ENCODE measurements at regions not wholly inside any gene's neighbourhood (a gene's known extent, or its start where the extent isn't known, plus 50 kb on each side); places are given as distances from the start of the nearest gene placed in this dataset.

DNA sequence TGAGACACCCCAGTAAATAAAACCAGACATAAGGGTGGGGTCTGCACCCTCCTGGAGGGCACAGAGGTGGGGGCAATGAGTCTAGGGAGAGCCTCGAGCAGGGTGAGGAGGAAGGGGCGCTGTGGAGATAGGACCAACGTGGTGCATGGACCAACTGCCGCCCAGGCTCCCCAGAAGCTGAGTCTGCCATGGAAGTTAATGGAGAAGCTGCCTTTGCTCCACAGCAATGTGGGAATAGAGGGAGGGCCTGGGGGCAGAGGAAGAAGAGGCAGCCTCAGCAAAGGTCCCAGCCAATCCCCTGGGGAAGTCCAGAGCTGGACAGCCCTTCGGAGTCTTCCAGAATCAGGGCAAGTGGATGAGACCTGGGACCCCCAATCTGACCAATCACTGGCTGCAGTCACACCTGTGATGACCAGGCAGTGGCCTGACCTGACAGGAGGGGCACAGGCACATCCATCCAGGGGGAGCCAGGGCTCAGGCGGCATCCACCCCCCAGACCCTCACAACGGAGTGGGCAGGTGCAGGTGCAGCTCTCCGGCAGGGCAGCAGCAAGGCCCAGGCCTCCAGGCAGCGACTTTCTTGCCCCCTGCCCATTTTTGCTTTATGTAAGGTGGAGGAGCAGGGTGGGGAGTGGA, 242.2 kb upstream of the PPP2R2D start:
- TF ChIP-seq, protein P1, sequence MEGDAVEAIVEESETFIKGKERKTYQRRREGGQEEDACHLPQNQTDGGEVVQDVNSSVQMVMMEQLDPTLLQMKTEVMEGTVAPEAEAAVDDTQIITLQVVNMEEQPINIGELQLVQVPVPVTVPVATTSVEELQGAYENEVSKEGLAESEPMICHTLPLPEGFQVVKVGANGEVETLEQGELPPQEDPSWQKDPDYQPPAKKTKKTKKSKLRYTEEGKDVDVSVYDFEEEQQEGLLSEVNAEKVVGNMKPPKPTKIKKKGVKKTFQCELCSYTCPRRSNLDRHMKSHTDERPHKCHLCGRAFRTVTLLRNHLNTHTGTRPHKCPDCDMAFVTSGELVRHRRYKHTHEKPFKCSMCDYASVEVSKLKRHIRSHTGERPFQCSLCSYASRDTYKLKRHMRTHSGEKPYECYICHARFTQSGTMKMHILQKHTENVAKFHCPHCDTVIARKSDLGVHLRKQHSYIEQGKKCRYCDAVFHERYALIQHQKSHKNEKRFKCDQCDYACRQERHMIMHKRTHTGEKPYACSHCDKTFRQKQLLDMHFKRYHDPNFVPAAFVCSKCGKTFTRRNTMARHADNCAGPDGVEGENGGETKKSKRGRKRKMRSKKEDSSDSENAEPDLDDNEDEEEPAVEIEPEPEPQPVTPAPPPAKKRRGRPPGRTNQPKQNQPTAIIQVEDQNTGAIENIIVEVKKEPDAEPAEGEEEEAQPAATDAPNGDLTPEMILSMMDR (IDR thresholded peaks at IDR 0.05), result no peak
- TF ChIP-seq POLR2AphosphoS5 (IDR thresholded peaks at IDR 0.05) (no peak), POLR2A (IDR thresholded peaks at IDR 0.05) (no peak)

Data from suprapubic skin (tissue), 4 donors.